ENCODE measurements at regions not wholly inside any gene's neighbourhood (a gene's known extent, or its start where the extent isn't known, plus 50 kb on each side); places are given as distances from the start of the nearest gene placed in this dataset.

- TF ChIP-seq CTCF (IDR thresholded peaks at IDR 0.05) (no peak), POLR2AphosphoS5 (IDR thresholded peaks at IDR 0.05) (no peak), POLR2A (IDR thresholded peaks at IDR 0.05) (no peak)
Observed at GRCh38 chr4:143091862-143092261, 92.9 kb upstream of the USP38 start.

Data from breast epithelium (tissue), 3 donors.